Spleen (tissue), 7 donors: ENCODE measurements at regions not wholly inside any gene's neighbourhood (a gene's known extent, or its start where the extent isn't known, plus 50 kb on each side); places are given as distances from the start of the nearest gene placed in this dataset.

Source experiments
- CTCF ChIP-seq, 11 experiments: fragments of 200-600 bp in 7 of 11; fragments of 450-650 bp in 4 of 11; sonication (generic) in 4 of 11; IDR thresholded peaks in 8 of 11; conservative IDR thresholded peaks in 3 of 11; 1 replicate in 7 of 11; 2 replicates in 4 of 11; pipeline versions ENCODE4 v1.4.0 to v1.8.0; 2016 to 2021; ENCODE audit warnings: antibody characterized with exemption in 11 of 11, inconsistent platforms in 4 of 11, mild to moderate bottlenecking in 1 of 11
- POLR2AphosphoS5 ChIP-seq, 3 donors: sonication (generic); formaldehyde crosslinking; IDR thresholded peaks; one replicate each; pipeline ENCODE4 v1.5.1; 2017; ENCODE audit warnings: antibody characterized with exemption in 3 of 3
- donor health status: DM: no; HTN: no; CAD: no; lungs with moderate emphysema.
- donor health status: DM: no; HTN: no; CAD: no.
- donor health status: DM: no; HTN: no; CAD: no.

- TF ChIP-seq CTCF (IDR thresholded peaks at IDR 0.05 in 8 of 11, conservative IDR thresholded peaks at IDR 0.05 in 3 of 11) (no peak), POLR2AphosphoS5 (IDR thresholded peaks at IDR 0.05) (no peak)
Measured at GRCh38 chr4:153044036-153044435, 107.9 kb downstream of the FHDC1 start.
